ENCODE measurements at regions not wholly inside any gene's neighbourhood (a gene's known extent, or its start where the extent isn't known, plus 50 kb on each side); places are given as distances from the start of the nearest gene placed in this dataset.

DNA sequence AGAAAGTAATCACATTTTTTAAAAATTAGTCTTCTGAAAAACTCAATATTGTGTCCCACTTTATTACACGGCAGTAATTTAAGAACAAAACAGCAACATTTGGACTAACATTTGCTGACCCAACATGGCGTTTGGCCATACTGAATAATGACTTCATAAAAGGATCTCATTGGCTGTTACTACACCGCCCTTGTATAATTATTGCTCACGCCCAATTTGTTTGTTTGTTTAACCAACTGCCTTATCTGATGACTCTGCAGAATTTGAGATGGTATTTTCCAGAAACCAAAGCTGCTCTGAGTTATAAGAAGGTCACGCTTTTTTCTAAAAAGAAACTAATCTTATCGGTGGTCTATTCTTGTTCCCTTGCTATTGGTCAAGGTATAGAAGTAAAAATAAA, 200.2 kb upstream of the TARS1 start:
- Mint-ChIP-seq H3K4me3 (no peak overlapping the region), H3K27ac (no peak overlapping the region), H3K27me3 (no peaks in the 10 kb centered on the region), H3K4me1 (peaks cover 0 to 17% (median 6%) of the 10 kb centered on the region in 4 donors), H3K9me3 (peaks cover 0 to 3% (median 0%) of the 10 kb centered on the region in 7 donors), H3K36me3 (no peaks in the 10 kb centered on the region)
- H3K36me3 ChIP-seq (ENCODE audit: control insufficient read depth, insufficient read depth, low read length): no peaks in the 10 kb centered on the region
- no peak for ATAC-seq (ENCODE audit: low read depth in 2 of 2)
- H3K4me1 ChIP-seq (ENCODE audit: control insufficient read depth, insufficient read depth, low read length, poor library complexity, severe bottlenecking): no peaks in the 10 kb centered on the region
- no peaks in the 10 kb centered on the region for H3K9me3 ChIP-seq (ENCODE audit: control insufficient read depth in 2 of 2, low read length in 2 of 2)
- DNase-seq: no peak
- no peak overlapping the region for H3K27ac ChIP-seq (ENCODE audit: insufficient read depth, low read length, poor library complexity, severe bottlenecking)
- no peaks in the 10 kb centered on the region for H3K27me3 ChIP-seq (ENCODE audit: control insufficient read depth, insufficient read depth, low read length)
- no peak overlapping the region for H3K4me3 ChIP-seq (ENCODE audit: low read depth, low read length)

DNA sequence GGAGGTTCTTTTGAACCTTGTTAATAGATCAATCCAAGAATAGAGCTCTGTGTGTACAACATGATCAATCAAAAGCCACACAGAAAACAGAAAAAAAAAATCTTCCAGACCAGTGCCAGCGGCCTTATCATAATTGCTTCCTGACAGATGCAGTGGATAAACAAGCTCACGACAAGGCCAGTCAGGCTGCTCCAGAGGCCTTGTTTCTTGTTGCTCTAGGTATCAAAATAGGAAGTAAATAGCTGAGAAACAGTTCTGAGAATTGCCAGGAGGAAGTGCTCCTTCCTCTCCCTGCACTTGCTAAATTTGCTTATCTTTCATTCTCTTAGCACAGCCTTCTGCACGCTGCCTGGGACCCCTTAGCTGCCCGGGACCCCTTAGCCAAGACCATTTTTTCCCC, 199.0 kb upstream of the TARS1 start:
- no peaks in the 10 kb centered on the region for H3K9me3 ChIP-seq (ENCODE audit: control insufficient read depth in 2 of 2, low read length in 2 of 2)
- H3K27ac Mint-ChIP-seq: peak overlapping the region in 1 of 3 donors; percentile 2
- H3K4me1 Mint-ChIP-seq: peaks cover 0 to 9% (median 3%) of the 10 kb centered on the region in 4 donors
- no peak overlapping the region for H3K4me3 Mint-ChIP-seq
- H3K4me3 ChIP-seq (ENCODE audit: low read depth, low read length): no peak overlapping the region
- H3K4me1 ChIP-seq (ENCODE audit: control insufficient read depth, insufficient read depth, low read length, poor library complexity, severe bottlenecking): no peaks in the 10 kb centered on the region
- no peaks in the 10 kb centered on the region for H3K36me3 Mint-ChIP-seq
- H3K36me3 ChIP-seq (ENCODE audit: control insufficient read depth, insufficient read depth, low read length): no peaks in the 10 kb centered on the region
- DNase-seq (peak in 1 of 3 donors; percentile 15), ATAC-seq (ENCODE audit: low read depth in 2 of 2) (no peak)
- no peaks in the 10 kb centered on the region for H3K27me3 Mint-ChIP-seq
- peaks cover 0 to 4% (median 0%) of the 10 kb centered on the region in 7 donors for H3K9me3 Mint-ChIP-seq
- no peaks in the 10 kb centered on the region for H3K27me3 ChIP-seq (ENCODE audit: control insufficient read depth, insufficient read depth, low read length)
- H3K27ac ChIP-seq (ENCODE audit: insufficient read depth, low read length, poor library complexity, severe bottlenecking): no peak overlapping the region

DNA sequence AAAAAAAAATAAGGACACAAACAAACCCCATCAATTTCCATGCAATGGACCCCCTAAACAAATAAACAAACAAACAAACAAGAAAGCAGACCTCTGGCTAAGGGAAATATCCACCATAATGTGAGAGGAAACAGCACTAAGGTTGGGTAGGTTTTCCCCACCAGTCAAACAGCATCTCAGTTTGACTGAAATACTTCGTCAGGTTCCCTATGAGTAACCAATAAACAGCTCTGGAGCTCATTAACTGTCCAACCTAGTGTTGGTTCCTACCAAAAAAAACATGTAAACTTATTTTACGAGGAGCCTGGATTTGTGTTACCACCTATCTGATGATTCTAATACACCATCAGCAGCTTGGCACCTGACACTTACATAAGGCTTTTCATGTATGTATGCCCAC, 198.5 kb upstream of the TARS1 start:
- no peak overlapping the region for H3K27ac ChIP-seq (ENCODE audit: insufficient read depth, low read length, poor library complexity, severe bottlenecking)
- H3K36me3 Mint-ChIP-seq: no peaks in the 10 kb centered on the region
- H3K9me3 ChIP-seq (ENCODE audit: control insufficient read depth in 2 of 2, low read length in 2 of 2): no peaks in the 10 kb centered on the region
- H3K9me3 Mint-ChIP-seq: peaks cover 0 to 4% (median 0%) of the 10 kb centered on the region in 7 donors
- H3K27me3 Mint-ChIP-seq: no peaks in the 10 kb centered on the region
- H3K36me3 ChIP-seq (ENCODE audit: control insufficient read depth, insufficient read depth, low read length): no peaks in the 10 kb centered on the region
- ATAC-seq (ENCODE audit: low read depth in 2 of 2): no peak
- H3K4me1 ChIP-seq (ENCODE audit: control insufficient read depth, insufficient read depth, low read length, poor library complexity, severe bottlenecking): no peaks in the 10 kb centered on the region
- H3K4me3 Mint-ChIP-seq: no peak overlapping the region
- DNase-seq: no peak
- peaks cover 0 to 9% (median 3%) of the 10 kb centered on the region in 4 donors for H3K4me1 Mint-ChIP-seq
- no peak overlapping the region for H3K4me3 ChIP-seq (ENCODE audit: low read depth, low read length)
- H3K27ac Mint-ChIP-seq: no peak overlapping the region
- H3K27me3 ChIP-seq (ENCODE audit: control insufficient read depth, insufficient read depth, low read length): no peaks in the 10 kb centered on the region

DNA sequence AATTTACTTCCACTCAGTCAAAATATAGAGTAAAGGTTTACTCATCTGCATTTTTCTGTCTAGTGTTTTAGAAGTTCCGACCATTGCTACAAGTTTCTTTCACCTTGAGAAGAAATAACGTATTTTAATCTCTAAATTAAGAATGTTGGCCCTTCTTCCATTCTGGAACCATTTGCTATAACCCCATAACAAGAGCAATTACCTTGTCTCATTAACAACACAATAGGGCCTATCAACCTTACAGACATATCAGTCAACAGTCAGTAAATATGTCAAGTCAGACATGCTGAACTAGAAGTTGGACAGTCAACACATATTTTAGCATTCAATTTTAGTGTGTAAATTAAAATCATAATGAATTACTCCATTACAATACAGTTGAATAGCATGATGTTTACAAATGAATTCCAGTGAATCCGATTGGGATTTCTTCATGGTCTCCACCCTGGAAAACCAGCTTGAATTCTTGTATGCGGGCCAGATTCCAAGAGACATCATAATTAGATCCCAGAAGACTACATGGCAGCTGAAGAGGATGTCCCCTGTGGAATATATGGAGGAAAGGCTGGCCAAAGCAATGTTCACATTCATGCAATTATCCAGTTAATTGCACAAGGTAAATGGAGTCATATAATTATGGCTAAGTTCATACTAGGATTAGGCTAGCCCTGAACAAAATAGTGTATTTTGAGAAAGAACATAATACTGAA, 196.2 kb upstream of the TARS1 start:
- peaks cover 0 to 4% (median 0%) of the 10 kb centered on the region in 7 donors for H3K9me3 Mint-ChIP-seq
- H3K4me1 ChIP-seq (ENCODE audit: control insufficient read depth, insufficient read depth, low read length, poor library complexity, severe bottlenecking): no peaks in the 10 kb centered on the region
- no peaks in the 10 kb centered on the region for H3K27me3 ChIP-seq (ENCODE audit: control insufficient read depth, insufficient read depth, low read length)
- H3K36me3 Mint-ChIP-seq: no peaks in the 10 kb centered on the region
- no peak overlapping the region for H3K4me3 Mint-ChIP-seq
- no peaks in the 10 kb centered on the region for H3K36me3 ChIP-seq (ENCODE audit: control insufficient read depth, insufficient read depth, low read length)
- H3K4me1 Mint-ChIP-seq: peaks cover 0 to 9% (median 3%) of the 10 kb centered on the region in 4 donors
- H3K4me3 ChIP-seq (ENCODE audit: low read depth, low read length): no peak overlapping the region
- H3K27me3 Mint-ChIP-seq: no peaks in the 10 kb centered on the region
- no peaks in the 10 kb centered on the region for H3K9me3 ChIP-seq (ENCODE audit: control insufficient read depth in 2 of 2, low read length in 2 of 2)
- H3K27ac ChIP-seq (ENCODE audit: insufficient read depth, low read length, poor library complexity, severe bottlenecking): no peak overlapping the region
- no peak for ATAC-seq (ENCODE audit: low read depth in 2 of 2)
- no peak for DNase-seq
- no peak overlapping the region for H3K27ac Mint-ChIP-seq

DNA sequence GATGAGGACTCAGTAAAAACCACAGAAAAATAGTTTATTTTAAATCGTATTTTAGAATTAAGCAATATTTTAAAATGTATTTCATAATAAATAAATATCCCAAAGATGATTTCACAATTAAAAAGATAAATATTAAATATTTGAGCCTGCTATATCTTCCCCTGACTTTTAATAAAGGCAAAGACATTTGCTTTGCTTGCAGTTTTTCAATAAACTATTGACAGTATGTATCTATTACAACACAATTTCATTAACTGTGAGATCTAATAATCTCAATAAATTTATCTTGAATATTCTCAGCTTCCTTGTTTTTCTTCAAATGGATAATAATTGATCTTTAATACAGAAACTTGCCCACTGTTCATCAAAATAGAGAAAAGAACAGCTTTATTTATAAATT, 186.2 kb upstream of the TARS1 start:
- Mint-ChIP-seq H3K27ac (no peak overlapping the region), H3K4me3 (no peak overlapping the region), H3K9me3 (no peaks in the 10 kb centered on the region), H3K36me3 (no peaks in the 10 kb centered on the region), H3K27me3 (no peaks in the 10 kb centered on the region), H3K4me1 (no peaks in the 10 kb centered on the region)
- H3K4me1 ChIP-seq (ENCODE audit: control insufficient read depth, insufficient read depth, low read length, poor library complexity, severe bottlenecking): no peaks in the 10 kb centered on the region
- no peak overlapping the region for H3K4me3 ChIP-seq (ENCODE audit: low read depth, low read length)
- no peaks in the 10 kb centered on the region for H3K9me3 ChIP-seq (ENCODE audit: control insufficient read depth in 2 of 2, low read length in 2 of 2)
- no peak for ATAC-seq (ENCODE audit: low read depth in 2 of 2)
- no peaks in the 10 kb centered on the region for H3K27me3 ChIP-seq (ENCODE audit: control insufficient read depth, insufficient read depth, low read length)
- no peak overlapping the region for H3K27ac ChIP-seq (ENCODE audit: insufficient read depth, low read length, poor library complexity, severe bottlenecking)
- no peak for DNase-seq
- H3K36me3 ChIP-seq (ENCODE audit: control insufficient read depth, insufficient read depth, low read length): no peaks in the 10 kb centered on the region

DNA sequence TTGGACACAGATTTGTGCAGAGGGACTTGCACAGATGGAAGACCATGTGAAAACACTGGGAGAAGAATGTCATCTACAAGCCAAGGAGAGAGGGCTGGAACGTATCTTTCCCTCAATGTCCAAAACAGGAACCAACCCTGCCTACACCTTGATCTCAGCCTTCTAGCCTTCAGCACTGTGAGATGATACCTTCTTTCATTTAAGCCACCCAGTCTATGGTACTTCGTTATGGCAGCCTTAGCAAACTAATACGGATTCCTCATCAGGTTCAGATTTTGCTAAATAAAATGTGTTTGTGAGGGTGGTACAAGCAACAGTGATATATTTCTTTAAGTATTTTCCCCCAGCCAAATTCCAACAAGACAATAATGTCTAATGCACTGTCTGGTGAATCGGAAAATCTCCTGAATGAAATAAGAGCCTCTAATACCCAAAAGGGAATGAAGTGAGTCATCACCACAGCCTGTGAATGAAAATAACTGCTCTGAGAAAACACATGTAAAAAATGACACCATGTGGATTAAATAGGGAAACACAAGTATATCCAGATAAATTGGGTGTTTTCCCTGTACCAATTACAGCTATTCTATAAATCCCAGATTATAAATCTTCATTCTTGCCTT, 182.8 kb upstream of the TARS1 start:
- H3K36me3 Mint-ChIP-seq: no peaks in the 10 kb centered on the region
- Histone ChIP-seq H3K27ac (ENCODE audit: insufficient read depth, low read length, poor library complexity, severe bottlenecking) (no peak overlapping the region), H3K36me3 (ENCODE audit: control insufficient read depth, insufficient read depth, low read length) (no peaks in the 10 kb centered on the region), H3K27me3 (ENCODE audit: control insufficient read depth, insufficient read depth, low read length) (no peaks in the 10 kb centered on the region), H3K4me1 (ENCODE audit: control insufficient read depth, insufficient read depth, low read length, poor library complexity, severe bottlenecking) (no peaks in the 10 kb centered on the region), H3K9me3 (ENCODE audit: control insufficient read depth in 2 of 2, low read length in 2 of 2) (no peaks in the 10 kb centered on the region), H3K4me3 (ENCODE audit: low read depth, low read length) (no peak overlapping the region)
- H3K27ac Mint-ChIP-seq: no peak overlapping the region
- H3K4me3 Mint-ChIP-seq: no peak overlapping the region
- peaks cover 0 to 2% (median 0%) of the 10 kb centered on the region in 7 donors for H3K9me3 Mint-ChIP-seq
- no peaks in the 10 kb centered on the region for H3K27me3 Mint-ChIP-seq
- H3K4me1 Mint-ChIP-seq: no peaks in the 10 kb centered on the region
- DNase-seq (no peak), ATAC-seq (ENCODE audit: low read depth in 2 of 2) (no peak)

DNA sequence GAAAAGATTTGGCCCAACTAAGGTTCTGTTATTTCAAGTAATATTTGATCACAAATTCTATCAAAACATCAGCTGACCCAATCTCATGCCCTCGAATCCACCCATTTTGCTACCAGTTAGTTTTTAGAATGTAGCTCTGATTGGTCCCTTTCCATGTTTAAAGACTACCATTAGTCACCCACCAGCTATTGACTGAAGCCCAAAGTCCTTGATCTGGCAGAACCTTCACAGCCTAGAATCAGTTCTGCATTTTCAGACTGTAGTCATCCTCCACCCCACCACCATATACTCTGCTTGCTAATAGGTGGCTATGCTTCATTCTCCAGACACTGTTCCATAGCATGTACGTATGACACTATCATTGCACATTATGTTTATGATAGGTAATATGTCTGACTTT, 182.2 kb upstream of the TARS1 start:
- Histone ChIP-seq H3K4me1 (ENCODE audit: control insufficient read depth, insufficient read depth, low read length, poor library complexity, severe bottlenecking) (no peaks in the 10 kb centered on the region), H3K9me3 (ENCODE audit: control insufficient read depth in 2 of 2, low read length in 2 of 2) (no peaks in the 10 kb centered on the region), H3K27me3 (ENCODE audit: control insufficient read depth, insufficient read depth, low read length) (no peaks in the 10 kb centered on the region), H3K4me3 (ENCODE audit: low read depth, low read length) (no peak overlapping the region), H3K27ac (ENCODE audit: insufficient read depth, low read length, poor library complexity, severe bottlenecking) (no peak overlapping the region), H3K36me3 (ENCODE audit: control insufficient read depth, insufficient read depth, low read length) (no peaks in the 10 kb centered on the region)
- Mint-ChIP-seq H3K9me3 (peaks cover 0 to 4% (median 0%) of the 10 kb centered on the region in 7 donors), H3K36me3 (no peaks in the 10 kb centered on the region), H3K4me1 (no peaks in the 10 kb centered on the region), H3K4me3 (no peak overlapping the region), H3K27me3 (peaks cover under 1% of the 10 kb centered on the region), H3K27ac (no peak overlapping the region)
- ATAC-seq (ENCODE audit: low read depth in 2 of 2) (no peak), DNase-seq (no peak)

DNA sequence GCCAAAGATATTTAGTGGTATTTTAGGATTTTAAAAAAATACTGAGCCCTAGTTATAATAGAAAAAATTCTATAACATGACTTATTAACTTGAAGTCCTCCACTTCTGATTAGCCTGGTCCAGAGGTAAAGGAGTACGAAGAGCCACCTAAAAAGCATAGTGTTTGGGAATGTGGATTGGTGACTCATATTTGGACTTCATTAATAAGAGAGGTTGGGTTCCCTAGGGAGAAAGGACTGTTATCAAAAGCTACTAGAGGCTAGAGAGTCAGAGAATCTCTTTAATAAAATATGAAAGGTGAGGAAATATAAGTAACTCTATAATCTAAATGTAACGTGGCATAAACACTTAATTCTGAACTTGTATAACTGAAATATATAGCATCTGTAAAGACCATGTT, 180.7 kb upstream of the TARS1 start:
- Mint-ChIP-seq H3K27me3 (peaks cover 4% of the 10 kb centered on the region), H3K27ac (no peak overlapping the region), H3K4me1 (no peaks in the 10 kb centered on the region), H3K36me3 (no peaks in the 10 kb centered on the region), H3K4me3 (no peak overlapping the region), H3K9me3 (peaks cover 0 to 12% (median 0%) of the 10 kb centered on the region in 7 donors)
- no peaks in the 10 kb centered on the region for H3K36me3 ChIP-seq (ENCODE audit: control insufficient read depth, insufficient read depth, low read length)
- H3K27me3 ChIP-seq (ENCODE audit: control insufficient read depth, insufficient read depth, low read length): no peaks in the 10 kb centered on the region
- no peaks in the 10 kb centered on the region for H3K9me3 ChIP-seq (ENCODE audit: control insufficient read depth in 2 of 2, low read length in 2 of 2)
- H3K27ac ChIP-seq (ENCODE audit: insufficient read depth, low read length, poor library complexity, severe bottlenecking): no peak overlapping the region
- ATAC-seq (ENCODE audit: low read depth in 2 of 2) (no peak), DNase-seq (no peak)
- H3K4me1 ChIP-seq (ENCODE audit: control insufficient read depth, insufficient read depth, low read length, poor library complexity, severe bottlenecking): no peaks in the 10 kb centered on the region
- H3K4me3 ChIP-seq (ENCODE audit: low read depth, low read length): no peak overlapping the region
